Trophoblast cell (in vitro differentiated cells and primary cell): ENCODE measurements at regions not wholly inside any gene's neighbourhood (a gene's known extent, or its start where the extent isn't known, plus 50 kb on each side); places are given as distances from the start of the nearest gene placed in this dataset.
"Not testable (repeated sequence)": the region's sequence is repeated elsewhere in the genome, so short reads cannot be mapped to it uniquely, and the experiment has no call there.

Source experiments
- DNase-seq, 2 donors: peaks; one replicate each; pipeline ENCODE4 v3.0.0-alpha.2; 2016
- H2AFZ ChIP-seq: 2 replicates; pipeline ENCODE4 v1.6.1; 2013; ENCODE audit warnings: low read length, moderate library complexity, mild to moderate bottlenecking; ENCODE audit not compliant: insufficient read depth, poor library complexity
- H2AK5ac ChIP-seq: 2 replicates; pipeline ENCODE4 v1.6.1; 2013; ENCODE audit warnings: mild to moderate bottlenecking, low read length
- H2BK120ac ChIP-seq: 2 replicates; pipeline ENCODE4 v1.6.1; 2013; ENCODE audit warnings: low read length, mild to moderate bottlenecking, moderate library complexity; ENCODE audit not compliant: insufficient read depth, poor library complexity
- H2BK12ac ChIP-seq: 2 replicates; pipeline ENCODE4 v1.6.1; 2013; ENCODE audit warnings: mild to moderate bottlenecking, low read length, moderate library complexity
- H2BK5ac ChIP-seq: 2 replicates; pipeline ENCODE4 v1.6.1; 2013; ENCODE audit warnings: low read length, low read depth, moderate library complexity, mild to moderate bottlenecking; ENCODE audit not compliant: poor library complexity
- H3K14ac ChIP-seq: 2 replicates; pipeline ENCODE4 v1.6.1; 2013; ENCODE audit warnings: mild to moderate bottlenecking, low read length
- H3K18ac ChIP-seq: 2 replicates; pipeline ENCODE4 v1.6.1; 2013; ENCODE audit warnings: mild to moderate bottlenecking, low read length
- H3K23ac ChIP-seq: 2 replicates; pipeline ENCODE4 v1.6.1; 2013; ENCODE audit warnings: low read length
- H3K27ac ChIP-seq: 2 replicates; pipeline ENCODE4 v1.5.1; 2013; ENCODE audit warnings: low read depth, mild to moderate bottlenecking, inconsistent platforms, low read length, moderate library complexity
- H3K27me3 ChIP-seq: 2 replicates; pipeline ENCODE4 v1.6.1; 2013; ENCODE audit warnings: inconsistent platforms, mild to moderate bottlenecking, low read length, moderate library complexity; ENCODE audit not compliant: insufficient read depth
- H3K36me3 ChIP-seq, 2 experiments: 1 replicate in 1 of 2; 2 replicates in 1 of 2; pipeline ENCODE4 v1.6.1; 2013; ENCODE audit warnings: low read length in 2 of 2, mild to moderate bottlenecking in 2 of 2, moderate library complexity in 1 of 2; ENCODE audit not compliant: insufficient read depth in 2 of 2, control insufficient read depth in 1 of 2
- H3K4ac ChIP-seq: 2 replicates; pipeline ENCODE4 v1.6.1; 2013; ENCODE audit warnings: low read depth, mild to moderate bottlenecking, low read length, moderate library complexity
- H3K4me1 ChIP-seq, 2 experiments: 1 replicate in 1 of 2; 2 replicates in 1 of 2; pipeline ENCODE4 v1.6.1; 2013; ENCODE audit warnings: low read length in 2 of 2, mild to moderate bottlenecking in 2 of 2, moderate library complexity in 1 of 2; ENCODE audit not compliant: insufficient read depth in 2 of 2, control insufficient read depth in 1 of 2
- H3K4me2 ChIP-seq: 2 replicates; pipeline ENCODE4 v1.6.1; 2013; ENCODE audit warnings: inconsistent platforms, mild to moderate bottlenecking, low read length, moderate library complexity
- H3K4me3 ChIP-seq: 2 replicates; pipeline ENCODE4 v1.5.1; 2013; ENCODE audit warnings: mild to moderate bottlenecking, low read depth, low read length, inconsistent platforms
- H3K79me1 ChIP-seq: one replicate; pipeline ENCODE4 v1.6.1; 2013; ENCODE audit warnings: low read length
- H3K79me2 ChIP-seq: 2 replicates; pipeline ENCODE4 v1.6.1; 2013; ENCODE audit warnings: low read length, mild to moderate bottlenecking; ENCODE audit not compliant: control insufficient read depth, insufficient read depth, poor library complexity
- H3K9ac ChIP-seq: 2 replicates; pipeline ENCODE4 v1.6.1; 2013; ENCODE audit warnings: mild to moderate bottlenecking, low read length
- H3K9me3 ChIP-seq: 2 replicates; pipeline ENCODE4 v1.6.1; 2013; ENCODE audit warnings: low read depth, mild to moderate bottlenecking, control low read depth, inconsistent platforms, low read length; ENCODE audit not compliant: insufficient read depth
- H4K12ac ChIP-seq: 2 replicates; pipeline ENCODE4 v1.6.1; 2013; ENCODE audit warnings: low read depth, mild to moderate bottlenecking, low read length, moderate library complexity
- H4K8ac ChIP-seq: 2 replicates; pipeline ENCODE4 v1.6.1; 2013; ENCODE audit warnings: low read depth, mild to moderate bottlenecking, low read length, moderate library complexity
- H4K91ac ChIP-seq: one replicate; pipeline ENCODE4 v1.6.1; 2013; ENCODE audit warnings: low read depth, mild to moderate bottlenecking, low read length, moderate library complexity
- WGBS: extraction: QIAGEN DNeasy Blood & Tissue Kit; methylation state at CpG from one replicate; pipeline ENCODE4 v1.1.7; 2013; ENCODE audit warnings: missing lambda C conversion rate; ENCODE audit not compliant: insufficient read length, insufficient coverage; ENCODE audit errors: extremely low coverage; 5-methylcytosine and 5-hydroxymethylcytosine counted together

GRCh38 chr6:147651-148050, 144.6 kb upstream of the DUSP22 start:
- not testable (repeated sequence) for H2AFZ ChIP-seq, H3K9me3 ChIP-seq

DNA sequence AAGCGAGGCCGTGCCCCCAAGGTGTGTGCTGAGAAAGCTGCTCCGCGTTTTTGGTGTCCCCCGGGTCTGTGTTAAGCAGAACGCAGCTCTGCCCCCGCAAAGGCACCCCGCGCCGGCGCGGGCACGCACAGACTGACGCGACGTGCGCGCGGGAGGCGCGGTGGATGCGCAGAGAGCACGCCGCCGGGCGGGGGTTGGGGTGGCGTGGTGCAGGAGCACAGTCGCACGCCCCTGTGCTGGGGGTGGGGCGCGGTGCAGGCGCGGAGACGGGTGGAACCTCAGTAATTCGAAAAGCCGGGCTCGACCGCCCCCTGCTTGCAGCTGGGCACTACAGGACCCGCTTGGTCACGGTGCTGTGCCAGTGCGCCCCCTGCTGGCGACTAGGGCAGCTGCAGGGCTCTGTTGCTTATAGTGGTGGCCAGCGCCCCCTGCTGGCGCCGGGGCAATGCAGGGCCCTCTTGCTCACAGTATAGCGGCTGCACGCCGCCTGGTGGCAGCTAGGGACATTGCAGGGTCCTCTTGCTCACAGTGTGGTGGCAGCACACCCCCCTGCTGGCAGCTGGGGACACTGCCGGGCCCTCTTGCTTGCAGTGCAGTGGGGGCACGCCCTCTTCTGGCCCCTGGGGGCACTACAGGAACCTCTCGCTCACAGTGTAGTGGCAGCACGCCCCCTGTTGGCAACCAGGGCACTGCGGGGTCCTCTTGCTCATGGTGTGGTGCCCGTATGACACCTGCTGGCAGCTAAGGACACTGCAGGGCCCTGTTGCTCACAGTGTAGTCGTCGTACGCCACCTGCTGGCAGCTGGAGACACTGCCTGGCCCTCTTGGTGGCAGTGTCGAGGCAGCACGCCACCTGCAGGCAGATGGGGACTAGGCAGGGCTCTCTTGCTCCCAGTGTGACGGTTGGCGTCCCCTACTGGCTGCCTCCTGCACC, 144.0 kb upstream of the DUSP22 start:
- H3K23ac ChIP-seq, H2BK120ac ChIP-seq, H3K18ac ChIP-seq, H3K4me3 ChIP-seq, H3K79me2 ChIP-seq, H3K4ac ChIP-seq, H4K8ac ChIP-seq, H3K27me3 ChIP-seq, H2BK12ac ChIP-seq, H4K12ac ChIP-seq, H3K9me3 ChIP-seq, H3K14ac ChIP-seq, H4K91ac ChIP-seq, H3K27ac ChIP-seq, H2AK5ac ChIP-seq, H2BK5ac ChIP-seq, H2AFZ ChIP-seq, H3K9ac ChIP-seq, H3K79me1 ChIP-seq, H3K4me1 ChIP-seq, H3K4me2 ChIP-seq, H3K36me3 ChIP-seq: not testable (repeated sequence)
- peak; percentile 46 to 56 for DNase-seq
- WGBS, result no CpG with 5 or more reads among the region's 61 CpGs

More at GRCh38 chr6:147651-148050, 144.6 kb upstream of the DUSP22 start:
- H3K79me1 ChIP-seq, H3K4me3 ChIP-seq, H3K4me1 ChIP-seq, H2AK5ac ChIP-seq, DNase-seq, H2BK12ac ChIP-seq, H4K12ac ChIP-seq, H4K91ac ChIP-seq, H3K23ac ChIP-seq, H3K36me3 ChIP-seq, H3K18ac ChIP-seq, H2BK5ac ChIP-seq, H2BK120ac ChIP-seq, H3K14ac ChIP-seq, H3K27me3 ChIP-seq, H3K79me2 ChIP-seq, H3K4me2 ChIP-seq, H3K27ac ChIP-seq, H4K8ac ChIP-seq, H3K9ac ChIP-seq, H3K4ac ChIP-seq: not testable (repeated sequence)
- WGBS, result 100% methylated on average over 2 of the region's 5 CpGs

GRCh38 chr6:150147-150546, 142.1 kb upstream of the DUSP22 start:
- not testable (repeated sequence) for H3K14ac ChIP-seq, H2BK5ac ChIP-seq, H3K4ac ChIP-seq, H3K27me3 ChIP-seq, H4K91ac ChIP-seq, H4K8ac ChIP-seq, H3K4me3 ChIP-seq, H2AK5ac ChIP-seq, H3K27ac ChIP-seq, H3K79me2 ChIP-seq, H3K4me2 ChIP-seq, DNase-seq, H3K23ac ChIP-seq, H3K9me3 ChIP-seq, H4K12ac ChIP-seq, H3K79me1 ChIP-seq, H2AFZ ChIP-seq, H3K36me3 ChIP-seq, H3K9ac ChIP-seq, H2BK12ac ChIP-seq, H3K4me1 ChIP-seq, H2BK120ac ChIP-seq, H3K18ac ChIP-seq
- no CpG with 5 or more reads among the region's 1 CpG for WGBS

GRCh38 chr6:152436-152835, 139.9 kb upstream of the DUSP22 start:
- not testable (repeated sequence) for H3K4ac ChIP-seq, H3K4me3 ChIP-seq, H4K91ac ChIP-seq, H3K9me3 ChIP-seq, H3K27ac ChIP-seq, H3K23ac ChIP-seq, H3K4me1 ChIP-seq, H3K9ac ChIP-seq, H3K18ac ChIP-seq, H2BK120ac ChIP-seq, H3K79me1 ChIP-seq, H4K8ac ChIP-seq, H3K79me2 ChIP-seq, H3K27me3 ChIP-seq, H2AFZ ChIP-seq, H4K12ac ChIP-seq, H2BK12ac ChIP-seq, H3K14ac ChIP-seq, H2BK5ac ChIP-seq, H2AK5ac ChIP-seq, H3K4me2 ChIP-seq, H3K36me3 ChIP-seq
- no CpG with 5 or more reads among the region's 3 CpGs for WGBS
- DNase-seq, result peak; percentile 67 to 95
